GM19238 (cell line): ENCODE measurements at regions not wholly inside any gene's neighbourhood (a gene's known extent, or its start where the extent isn't known, plus 50 kb on each side); places are given as distances from the start of the nearest gene placed in this dataset.
"Not testable (repeated sequence)": the region's sequence is repeated elsewhere in the genome, so short reads cannot be mapped to it uniquely, and the experiment has no call there.

Experiments
- DNase-seq: peaks from one replicate; pipeline ENCODE4 v3.0.0; 2011; ENCODE audit warnings: low spot score; ENCODE audit not compliant: insufficient read length

DNA sequence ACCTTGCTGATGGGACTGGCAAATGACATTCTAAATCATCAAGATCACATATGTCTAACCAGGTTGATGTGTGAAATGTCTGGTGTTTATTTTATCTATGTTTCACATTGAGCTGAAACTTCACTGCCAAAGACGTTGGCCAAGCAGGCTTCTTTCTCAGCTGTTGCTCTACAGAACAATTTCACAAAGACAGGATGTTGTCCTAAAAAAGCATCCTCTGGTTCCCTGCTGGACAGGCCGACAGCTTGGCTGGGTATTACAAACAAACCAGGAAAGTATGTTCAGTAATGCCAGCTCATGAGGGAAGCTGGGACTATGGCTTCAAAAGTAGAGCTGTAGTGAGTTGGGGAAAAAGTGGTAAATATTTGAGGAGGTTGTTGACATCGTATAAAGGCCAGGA is 179.4 kb downstream of the FAM43A start:
- DNase-seq: no peak

DNA sequence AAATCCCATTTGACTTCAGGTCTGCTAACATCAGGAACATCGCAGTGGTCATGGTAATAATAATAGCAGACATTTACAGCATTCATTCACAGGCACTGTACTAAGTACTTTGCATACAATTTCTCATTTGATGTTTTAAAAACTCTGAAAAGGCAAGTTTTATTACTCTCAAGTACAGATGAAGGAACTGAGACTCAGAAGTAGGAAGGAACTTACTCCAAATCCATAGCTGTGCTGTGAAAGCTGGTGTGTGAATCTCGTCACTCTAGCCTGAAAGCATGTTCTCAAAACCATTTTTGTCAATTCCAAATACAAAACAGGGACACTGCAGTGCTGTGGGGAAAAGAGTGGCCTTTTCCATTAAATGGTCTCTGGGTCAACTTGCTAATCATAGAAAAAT is 179.9 kb downstream of the FAM43A start:
- DNase-seq: no peak

DNA sequence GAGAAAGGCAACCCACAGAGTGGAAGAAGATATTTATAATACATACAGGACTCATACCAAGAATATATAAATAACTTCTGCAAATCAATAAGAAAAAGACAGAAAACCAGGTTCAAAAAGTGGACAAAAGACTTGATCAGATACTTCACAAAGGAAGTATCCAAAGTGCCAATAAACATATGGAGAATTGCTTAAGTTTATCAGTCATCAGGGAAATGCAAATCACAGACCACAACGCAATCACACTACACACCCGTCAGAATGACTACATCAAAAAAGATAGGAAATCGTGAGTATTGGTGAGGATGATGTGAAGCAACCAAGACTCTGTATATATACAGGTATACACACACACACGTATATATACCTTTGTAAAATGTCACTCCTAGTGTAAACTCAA is 180.6 kb downstream of the FAM43A start:
- no peak for DNase-seq

DNA sequence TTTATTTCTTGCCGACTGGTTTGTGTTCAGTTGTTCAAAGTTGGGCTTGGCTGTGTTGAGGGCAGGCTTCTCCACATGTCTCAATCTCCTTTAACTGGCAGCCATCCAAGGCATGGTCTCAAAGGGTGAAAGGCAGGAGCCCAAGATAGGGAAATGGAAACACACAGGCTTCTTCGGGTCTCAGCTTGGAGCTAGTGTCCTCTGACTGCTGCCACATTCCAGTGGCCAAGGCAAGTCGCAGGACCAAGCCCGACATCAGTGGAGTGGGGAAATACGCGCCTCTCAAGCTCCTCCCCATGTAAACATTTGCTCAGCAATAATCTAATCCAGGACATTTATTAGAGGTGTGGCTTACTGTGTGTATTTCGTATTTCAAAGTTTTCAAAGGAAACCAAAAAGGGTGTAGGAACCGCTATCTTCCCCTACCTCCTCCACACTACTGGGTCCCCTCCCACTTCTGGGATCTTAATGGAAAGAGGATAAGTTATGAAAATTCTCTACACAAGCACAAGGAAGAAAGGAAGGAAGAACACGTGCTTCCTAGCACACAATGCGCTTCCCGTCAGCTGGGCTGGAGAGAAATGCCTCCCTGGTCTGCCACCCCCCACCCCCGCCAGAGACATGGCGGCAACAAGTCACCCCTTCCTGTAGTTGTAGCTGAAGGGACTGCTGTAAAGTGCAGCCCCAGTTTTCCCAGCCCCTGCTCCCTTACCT is 181.7 kb downstream of the FAM43A start:
- no peak for DNase-seq

DNA sequence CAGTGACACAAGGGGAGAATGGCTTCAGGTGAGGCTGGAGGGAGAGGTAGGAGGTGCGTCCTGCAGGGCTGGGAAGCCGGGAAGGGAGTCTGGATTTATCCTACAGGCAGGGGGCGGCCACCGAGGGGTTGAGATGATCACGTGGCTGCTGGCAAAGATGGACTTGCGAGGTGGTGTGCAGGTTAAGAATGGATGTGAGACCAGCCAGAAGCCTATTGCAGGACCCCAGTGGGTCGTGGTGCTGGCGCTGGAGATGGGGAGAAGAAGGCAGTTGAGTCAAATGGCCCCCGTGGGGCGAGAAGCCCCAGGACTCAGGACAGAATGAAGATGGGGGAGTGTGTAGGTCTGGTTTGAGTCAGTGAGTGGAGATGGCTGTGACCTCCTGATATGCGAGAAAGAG is 183.1 kb downstream of the FAM43A start:
- no peak for DNase-seq

DNA sequence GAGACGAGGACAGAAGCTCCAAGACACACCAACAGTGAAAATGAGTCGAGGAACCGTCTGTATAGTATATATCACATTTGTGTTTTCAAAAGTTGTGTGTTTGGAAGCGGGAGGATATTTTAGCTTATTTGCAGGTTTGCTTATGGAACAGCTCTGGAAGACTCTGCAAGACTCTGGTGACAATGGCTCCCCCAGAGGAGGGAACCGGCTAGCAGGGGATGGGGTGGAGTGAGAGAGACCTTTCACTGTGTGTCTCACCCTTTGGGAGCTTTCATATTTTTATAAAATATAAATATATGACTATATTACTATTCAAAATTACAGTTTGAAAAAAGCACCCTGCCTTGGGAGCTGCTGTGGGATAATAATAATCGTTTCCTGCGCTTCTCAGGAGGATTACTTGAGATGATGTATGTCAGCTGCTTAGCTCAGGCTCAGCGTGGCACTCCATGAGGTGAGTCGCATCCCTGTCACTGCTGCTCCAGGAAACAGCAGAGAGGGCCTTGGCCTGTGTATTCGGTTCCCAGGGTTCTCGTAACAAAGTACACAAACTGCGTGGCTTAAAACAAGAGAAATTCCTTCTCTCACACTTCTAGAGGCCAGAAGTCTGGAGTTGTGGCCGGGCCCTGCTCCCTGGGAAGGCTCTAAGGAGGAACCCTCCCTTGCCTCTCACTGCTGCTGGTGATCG is 183.9 kb downstream of the FAM43A start:
- no peak for DNase-seq

DNA sequence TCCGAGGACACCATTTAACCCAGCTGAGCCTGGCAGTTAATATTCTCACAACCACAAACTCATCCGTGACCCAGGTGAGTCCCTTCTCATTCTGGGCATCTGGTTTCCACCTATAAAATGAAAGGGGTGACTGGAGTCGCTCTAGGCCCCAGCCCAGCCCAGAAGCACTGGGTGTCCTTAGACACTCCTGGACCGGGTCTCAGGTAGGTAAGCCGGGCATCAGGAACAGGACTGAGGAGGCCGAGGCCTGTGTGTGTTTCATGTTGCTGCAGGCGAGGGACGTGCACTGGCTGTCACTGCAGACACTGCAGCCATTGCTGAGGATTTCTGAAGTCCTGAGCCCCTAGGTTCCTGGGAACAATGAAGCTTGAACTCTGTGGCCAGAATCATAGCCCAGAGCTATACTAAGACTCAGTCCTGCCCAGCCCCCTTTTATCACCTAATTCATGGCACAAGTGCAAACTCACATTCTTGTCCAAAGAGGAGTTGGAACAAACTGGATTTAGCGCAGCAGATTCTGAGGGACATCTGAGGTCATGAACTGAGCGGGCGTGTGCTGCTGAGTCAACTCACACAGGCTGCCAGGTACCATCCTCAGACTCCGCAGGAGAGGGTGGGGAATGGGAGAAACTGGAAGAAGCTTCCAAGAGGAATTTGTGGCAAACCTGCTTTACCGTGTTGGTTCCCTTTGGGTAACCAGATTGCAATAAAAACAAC is 184.9 kb downstream of the FAM43A start:
- DNase-seq: no peak

DNA sequence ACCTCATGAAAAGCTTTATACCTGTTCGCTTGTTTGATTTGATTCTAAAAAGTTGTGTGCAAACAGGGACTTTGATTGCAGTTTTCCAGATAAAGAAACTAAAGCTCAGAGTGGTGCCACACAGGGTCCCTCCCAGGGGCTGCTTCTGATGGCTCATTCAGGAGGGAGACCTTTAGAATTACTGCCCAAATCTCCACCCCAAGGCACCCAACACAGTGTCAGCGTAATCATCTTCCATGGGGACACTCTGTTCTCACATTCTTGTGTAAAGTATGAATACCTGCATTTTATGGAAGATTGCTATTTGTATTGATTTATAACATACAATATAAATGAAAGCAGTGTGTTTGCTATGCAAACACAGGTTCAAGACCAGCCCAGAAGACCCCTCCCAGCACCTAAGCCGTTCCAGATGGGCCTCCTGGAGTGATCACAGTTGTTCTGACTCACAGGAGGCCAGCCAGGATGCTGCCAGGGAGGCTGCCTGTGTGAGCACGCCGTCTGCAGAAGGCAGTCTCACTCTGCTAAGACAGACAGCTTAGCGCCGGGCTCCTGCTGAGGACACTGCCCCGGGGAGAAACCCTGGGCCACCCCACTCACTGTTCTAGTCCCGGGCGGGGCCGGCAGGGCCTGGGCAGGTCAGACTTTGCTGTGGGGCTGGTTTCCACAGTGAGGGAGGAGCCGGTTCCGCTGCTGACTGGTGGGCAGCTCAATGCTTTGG is 185.6 kb downstream of the FAM43A start:
- no peak for DNase-seq

DNA sequence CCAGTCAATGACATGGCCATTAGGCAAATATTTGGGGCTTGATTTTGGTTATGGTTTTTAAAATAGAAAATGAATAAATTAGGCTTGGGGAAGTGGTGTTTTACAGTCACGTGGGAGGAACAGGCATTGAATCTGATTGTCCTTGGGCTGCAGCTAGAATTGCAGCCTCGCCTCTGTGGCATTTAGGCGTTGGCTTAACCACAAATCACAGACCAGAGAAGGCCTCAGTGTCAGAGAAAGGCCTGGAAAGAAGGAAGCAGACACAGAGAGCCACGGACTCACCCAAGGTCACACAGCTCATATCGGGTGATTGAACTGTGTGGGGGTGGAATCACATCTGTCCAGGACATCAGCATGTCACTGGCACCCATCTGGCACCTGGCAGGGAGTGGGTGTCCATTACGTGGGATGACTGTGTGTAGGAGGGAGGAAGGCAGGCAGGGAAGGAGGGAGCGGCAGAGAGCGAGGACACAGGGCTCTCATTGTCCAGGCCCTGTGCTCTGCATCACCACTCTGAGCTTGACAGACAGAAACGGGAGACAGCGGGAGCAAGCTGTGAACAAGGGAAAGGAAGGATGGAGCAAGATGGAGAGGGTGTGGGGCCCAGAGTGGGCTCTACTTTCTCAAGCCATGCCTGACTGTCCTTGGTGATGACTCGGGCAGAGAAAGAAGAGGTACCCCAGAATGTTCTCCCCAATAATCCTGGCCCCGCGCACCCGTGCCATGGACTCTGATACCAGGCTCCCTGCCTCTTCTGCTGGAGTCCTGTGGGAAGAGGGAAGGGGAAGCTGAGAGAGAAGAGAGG is 186.4 kb downstream of the FAM43A start:
- DNase-seq: no peak

DNA sequence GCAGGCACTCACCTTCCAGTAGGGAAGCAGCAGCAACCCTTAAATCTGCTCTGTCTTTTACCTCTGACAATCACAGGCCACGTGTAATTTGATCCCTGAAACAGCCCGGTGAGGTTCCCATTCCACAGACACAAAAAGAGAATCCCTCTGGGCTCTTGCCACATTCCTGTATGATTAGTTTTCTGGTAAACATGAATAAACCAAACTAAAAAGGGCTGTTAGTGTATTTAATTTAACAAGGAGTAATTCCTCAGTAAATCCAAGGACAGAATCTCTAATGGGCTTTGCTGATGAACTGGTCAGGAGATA is 186.9 kb downstream of the FAM43A start:
- no peak for DNase-seq

DNA sequence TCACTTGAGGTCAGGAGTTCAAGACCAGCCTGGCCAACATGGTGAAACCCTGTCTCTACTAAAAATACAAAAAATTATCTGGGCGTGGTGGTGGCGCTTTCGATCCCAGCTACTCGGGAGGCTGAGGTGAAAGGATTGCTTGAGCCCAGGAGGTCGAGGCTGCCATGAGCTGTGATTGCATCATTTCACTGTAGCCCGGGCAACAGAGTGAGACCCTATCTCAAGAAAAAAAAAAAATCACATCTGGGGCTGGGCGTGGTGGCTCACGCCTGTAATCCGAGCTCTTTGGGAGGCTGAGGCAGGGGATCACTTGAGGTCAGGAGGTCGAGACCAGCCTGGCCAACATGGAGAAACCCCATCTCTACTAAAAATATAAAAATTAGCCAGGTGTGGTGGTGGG is 187.8 kb downstream of the FAM43A start:
- DNase-seq: not testable (repeated sequence)

DNA sequence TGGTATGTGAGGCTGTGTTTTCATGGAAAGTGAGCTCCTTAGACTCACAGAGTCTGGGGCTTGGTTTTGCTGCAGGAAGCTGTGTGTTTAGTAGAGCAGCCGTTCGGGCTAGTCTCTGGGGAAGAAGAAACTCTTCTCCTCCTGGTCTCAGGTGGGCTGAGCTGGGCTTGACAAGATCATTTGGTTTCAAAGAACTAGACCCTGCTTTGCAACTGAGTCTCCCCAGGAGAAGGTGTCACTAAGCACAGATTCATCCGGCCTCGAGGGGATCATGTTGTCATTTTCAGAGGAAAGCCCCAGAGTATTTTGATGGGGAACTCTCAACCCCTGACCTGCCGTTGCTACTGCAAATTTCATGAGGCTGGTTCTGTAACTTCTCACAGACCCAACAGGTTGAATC is 188.5 kb downstream of the FAM43A start:
- no peak for DNase-seq

DNA sequence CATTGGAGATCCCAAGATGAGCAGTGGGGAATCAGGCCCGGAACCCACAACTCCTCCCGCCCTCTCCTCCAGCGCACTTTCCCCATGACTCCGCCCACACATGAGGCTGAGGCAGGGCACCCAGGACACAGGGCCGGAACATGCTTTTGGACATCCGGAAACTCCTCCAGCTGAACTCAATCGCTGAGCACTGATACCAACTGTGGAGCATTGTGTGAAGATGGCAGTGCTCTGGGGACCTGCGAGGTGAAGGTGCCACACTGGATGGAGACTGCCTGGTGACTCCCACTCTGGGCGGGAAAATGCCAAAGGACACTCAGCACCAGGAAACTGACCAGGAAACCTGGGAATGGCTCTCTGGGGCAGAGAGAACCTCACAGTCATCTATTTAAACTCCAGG is 189.1 kb downstream of the FAM43A start:
- no peak for DNase-seq

DNA sequence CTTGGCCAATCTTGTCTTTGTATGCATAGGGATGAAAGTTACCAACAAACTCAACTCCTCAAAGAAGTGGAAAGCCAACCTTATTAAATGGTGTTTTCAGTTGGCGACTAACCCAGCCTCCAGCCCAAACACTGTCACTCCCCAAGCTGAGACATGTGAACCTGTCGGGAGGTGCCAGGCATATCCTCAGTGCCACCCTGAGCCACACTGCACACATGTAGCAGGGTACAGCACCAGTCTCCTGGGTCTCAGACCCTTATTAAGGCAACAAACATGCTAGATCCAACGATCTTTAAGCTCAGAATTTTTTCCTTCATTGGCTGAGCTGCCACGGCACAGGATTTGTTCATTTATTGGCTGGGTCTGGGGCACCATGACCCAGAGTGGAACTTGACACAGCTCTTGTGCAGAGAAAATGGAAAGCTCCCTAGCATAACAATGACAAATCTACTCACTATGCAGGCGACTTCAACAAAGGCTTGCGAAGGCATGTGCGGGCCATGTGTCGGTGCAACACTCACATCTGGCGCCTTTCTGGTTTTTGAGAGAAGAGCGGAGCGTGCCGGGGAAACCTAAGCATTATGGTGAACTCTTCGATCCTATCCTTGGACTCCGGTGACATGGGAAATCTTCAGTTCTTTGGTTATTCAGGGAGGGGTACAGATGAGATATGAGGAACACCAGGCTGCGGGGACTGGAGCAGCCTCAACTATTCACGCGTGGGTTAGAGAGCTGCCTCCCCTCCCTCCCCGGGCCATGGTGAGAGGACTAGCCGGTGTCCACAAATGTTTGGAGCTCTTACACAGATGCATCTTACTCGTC is 190.1 kb downstream of the FAM43A start:
- no peak for DNase-seq

DNA sequence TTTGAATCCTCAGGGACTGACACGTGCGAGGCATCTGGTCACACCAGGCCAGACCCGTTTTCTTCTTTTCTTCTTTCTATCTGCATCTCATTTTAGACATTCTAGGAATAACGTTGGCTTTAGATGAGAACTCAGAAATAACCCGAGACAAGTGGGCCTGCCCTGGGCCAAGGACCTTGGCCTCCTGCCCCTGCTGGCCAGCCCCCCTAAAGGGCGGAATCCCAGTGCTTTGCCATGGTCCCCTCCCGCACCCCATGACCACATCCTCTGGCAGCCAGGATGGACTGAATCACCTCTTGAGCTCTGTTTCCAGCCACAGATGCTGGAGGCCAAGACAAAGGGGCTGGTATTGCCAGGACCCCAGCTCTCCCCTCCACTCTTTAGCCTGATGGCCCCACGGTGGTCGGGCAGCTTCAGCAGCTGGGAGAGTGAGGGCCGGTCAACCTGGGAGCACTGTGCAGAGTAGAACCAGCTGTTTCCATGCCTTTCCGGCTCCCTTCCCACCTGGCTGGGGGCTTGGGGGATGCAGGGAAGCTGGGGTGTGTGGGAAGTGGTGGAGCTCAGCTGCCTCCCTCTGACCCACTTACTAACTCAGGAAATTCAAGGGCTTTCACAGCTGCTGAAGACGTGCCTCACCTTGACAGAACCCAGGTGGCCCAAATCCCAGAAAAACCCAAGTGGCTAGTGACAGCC is 190.9 kb downstream of the FAM43A start:
- DNase-seq: no peak

DNA sequence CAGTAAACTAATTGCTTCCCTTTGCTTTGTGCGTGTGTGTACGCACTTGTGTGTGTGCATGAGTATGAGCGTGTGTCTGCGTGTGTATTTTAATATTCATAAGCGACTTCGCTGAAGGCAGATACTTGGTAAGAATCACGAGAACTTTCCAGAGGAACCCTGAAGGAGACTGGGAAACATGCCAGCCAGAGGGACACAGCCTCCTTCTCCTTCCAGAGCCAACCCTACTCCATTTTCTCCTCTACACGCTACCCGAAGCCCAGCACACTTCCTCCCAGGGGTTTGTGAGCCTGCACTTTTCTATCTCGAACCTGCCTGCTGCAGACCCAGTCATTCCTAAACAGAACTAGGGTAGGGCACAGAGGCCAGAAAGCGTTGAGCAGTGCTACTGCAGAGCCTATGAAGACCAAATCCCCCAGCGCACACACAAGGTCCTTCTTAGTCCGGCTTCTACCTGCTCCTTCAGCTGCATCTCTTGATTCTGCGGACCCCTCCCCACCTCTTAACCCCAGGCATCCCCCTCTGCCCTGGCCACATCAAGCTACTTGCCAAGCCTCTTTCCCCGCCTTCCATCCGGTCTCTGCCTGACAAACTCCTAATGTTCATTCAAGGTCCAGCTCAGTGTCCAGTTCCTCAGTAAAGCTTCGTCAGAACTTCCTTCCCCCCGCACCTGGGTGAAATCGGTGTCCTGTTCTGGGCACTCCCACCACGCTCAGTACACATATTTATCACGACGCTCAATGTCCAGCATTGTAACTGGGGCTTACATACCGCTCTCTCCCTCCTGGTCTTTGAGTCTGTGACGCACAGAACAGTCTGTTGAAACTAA is 191.8 kb downstream of the FAM43A start:
- DNase-seq: no peak

DNA sequence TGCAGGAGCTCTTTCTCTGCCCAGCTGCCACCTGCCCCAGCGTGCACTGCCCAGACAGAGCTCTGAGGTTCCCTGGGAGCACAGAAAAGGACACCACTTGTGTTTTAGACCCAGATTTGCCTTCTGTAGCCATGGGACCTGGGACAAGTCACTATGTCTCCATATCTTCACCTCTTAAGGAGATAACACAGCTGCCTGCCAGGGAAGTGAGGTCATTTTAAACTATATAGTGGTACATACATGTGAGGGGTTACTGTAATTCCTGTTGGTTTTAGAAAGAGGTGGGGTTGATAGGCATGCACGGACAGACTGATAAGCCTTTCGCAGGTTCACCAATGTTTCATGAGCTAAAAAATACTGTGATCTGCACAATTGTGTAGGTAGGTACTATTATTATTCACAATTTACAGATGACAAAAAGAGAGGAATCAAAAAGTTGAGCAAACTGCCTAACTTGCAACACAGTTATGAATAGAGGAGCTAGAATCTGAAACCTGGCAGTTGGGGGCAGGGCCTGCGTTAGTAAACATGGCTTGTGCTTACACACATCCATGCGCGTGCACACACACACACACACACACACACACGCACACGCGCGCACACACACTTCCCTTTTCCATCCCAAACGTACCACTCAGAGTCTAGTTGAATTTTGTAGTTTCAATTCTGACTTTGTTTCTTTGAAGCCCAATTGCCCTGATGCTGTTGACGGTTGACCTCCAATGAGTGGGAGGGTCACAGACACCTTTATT is 193.6 kb downstream of the FAM43A start:
- no peak for DNase-seq
